GM21529 (cell line): ENCODE measurements at regions not wholly inside any gene's neighbourhood (a gene's known extent, or its start where the extent isn't known, plus 50 kb on each side); places are given as distances from the start of the nearest gene placed in this dataset.

Experiments
- ATAC-seq: cut with Tn5 transposase; IDR thresholded peaks from one replicate; pipeline ENCODE4 v1.9.1; 2021; ENCODE audit not compliant: unreplicated experiment

- ATAC-seq: no peak
Observed at GRCh38 chr4:148828291-148828690, 386.1 kb upstream of the NR3C2 start.

GRCh38 chr4:148827781-148828180, 385.6 kb upstream of the NR3C2 start:
- no peak for ATAC-seq

DNA sequence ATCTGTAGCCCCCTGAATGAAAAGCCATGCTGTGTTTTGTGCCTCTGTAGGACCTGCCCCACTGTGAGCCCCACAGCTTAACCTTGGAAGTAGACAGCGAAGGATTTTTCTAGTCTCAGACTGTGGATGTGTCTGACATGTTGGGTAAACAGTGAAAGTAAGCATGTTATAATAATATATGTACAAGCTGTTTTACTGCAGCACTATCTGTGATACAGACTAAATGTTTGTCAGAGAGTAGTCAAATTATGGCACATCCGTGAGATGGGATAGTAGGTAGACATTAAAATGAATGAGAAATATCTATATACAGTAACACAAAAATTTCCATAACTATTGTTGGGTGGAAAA, 381.2 kb upstream of the NR3C2 start:
- no peak for ATAC-seq

- no peak for ATAC-seq
Observed at GRCh38 chr4:148822572-148823418, 380.6 kb upstream of the NR3C2 start.

DNA sequence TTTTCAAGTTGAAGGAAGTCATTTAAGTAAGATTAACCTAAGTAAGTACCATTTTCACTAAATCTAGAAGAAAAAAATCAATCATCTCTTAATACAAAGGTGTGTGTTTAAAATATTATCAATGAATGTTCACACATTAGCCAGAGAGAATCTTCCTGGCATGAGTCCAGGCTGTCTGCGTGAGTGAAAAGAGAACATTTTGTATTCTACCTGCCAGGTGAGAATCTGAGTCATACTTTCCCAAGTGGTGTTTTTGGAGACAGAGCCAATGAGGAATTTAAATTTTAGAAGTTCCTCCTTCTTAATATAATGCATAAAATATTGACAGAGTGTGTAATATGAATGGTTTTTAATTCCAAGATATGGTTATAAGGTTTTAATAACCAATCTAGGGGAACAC, 371.8 kb upstream of the NR3C2 start:
- ATAC-seq: no peak

- no peak for ATAC-seq
Observed at GRCh38 chr4:148813289-148813688, 371.1 kb upstream of the NR3C2 start.

GRCh38 chr4:148812101-148812500, 369.9 kb upstream of the NR3C2 start:
- ATAC-seq: no peak

- ATAC-seq: no peak
Observed at GRCh38 chr4:148810461-148810860, 368.2 kb upstream of the NR3C2 start.

DNA sequence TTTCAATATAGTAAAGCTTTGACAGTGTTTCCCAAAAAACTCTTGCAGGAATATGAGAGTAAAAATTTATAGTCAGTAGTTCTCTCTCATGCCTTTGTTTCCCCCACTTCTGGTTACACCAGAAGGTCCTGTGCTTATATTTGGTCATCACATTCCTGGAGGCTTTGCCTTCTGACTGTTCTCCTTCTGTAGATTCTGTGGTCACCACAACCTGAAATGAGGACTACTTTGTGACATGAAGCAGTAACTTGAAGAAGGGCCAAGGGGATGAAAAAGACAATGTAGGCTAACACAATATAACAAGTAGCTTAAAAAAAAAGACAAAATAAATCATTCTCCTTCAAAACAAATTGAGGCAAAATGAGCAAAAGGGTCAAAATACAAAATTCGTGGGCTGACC, 366.2 kb upstream of the NR3C2 start:
- ATAC-seq: no peak

- no peak for ATAC-seq
Observed at GRCh38 chr4:148800940-148801339, 358.7 kb upstream of the NR3C2 start.

DNA sequence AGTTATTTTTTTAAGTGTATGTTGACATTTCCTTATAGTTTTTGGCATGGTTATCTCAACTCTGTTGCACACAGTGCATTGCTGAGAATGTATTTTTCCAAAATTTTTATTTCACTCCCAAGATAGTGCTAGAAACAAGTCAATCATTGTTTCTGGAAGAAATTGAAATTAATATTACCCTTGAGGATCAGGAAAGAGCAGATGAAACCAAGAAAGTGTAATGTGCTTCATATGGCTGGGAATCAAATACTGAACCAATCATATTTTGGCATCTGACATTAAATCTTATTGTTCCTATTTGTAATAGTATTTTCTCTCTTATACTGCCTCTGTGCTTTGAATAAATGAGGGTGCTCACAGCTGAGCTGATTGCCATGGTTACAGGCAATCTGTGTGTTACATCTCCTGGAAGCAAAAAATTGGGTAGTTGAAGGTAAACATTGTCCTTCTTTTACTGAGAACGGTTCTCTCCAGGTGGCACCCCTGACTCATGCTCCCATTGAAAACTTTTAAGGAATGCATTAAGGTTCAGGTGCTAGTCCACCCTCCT, 358.2 kb upstream of the NR3C2 start:
- no peak for ATAC-seq

DNA sequence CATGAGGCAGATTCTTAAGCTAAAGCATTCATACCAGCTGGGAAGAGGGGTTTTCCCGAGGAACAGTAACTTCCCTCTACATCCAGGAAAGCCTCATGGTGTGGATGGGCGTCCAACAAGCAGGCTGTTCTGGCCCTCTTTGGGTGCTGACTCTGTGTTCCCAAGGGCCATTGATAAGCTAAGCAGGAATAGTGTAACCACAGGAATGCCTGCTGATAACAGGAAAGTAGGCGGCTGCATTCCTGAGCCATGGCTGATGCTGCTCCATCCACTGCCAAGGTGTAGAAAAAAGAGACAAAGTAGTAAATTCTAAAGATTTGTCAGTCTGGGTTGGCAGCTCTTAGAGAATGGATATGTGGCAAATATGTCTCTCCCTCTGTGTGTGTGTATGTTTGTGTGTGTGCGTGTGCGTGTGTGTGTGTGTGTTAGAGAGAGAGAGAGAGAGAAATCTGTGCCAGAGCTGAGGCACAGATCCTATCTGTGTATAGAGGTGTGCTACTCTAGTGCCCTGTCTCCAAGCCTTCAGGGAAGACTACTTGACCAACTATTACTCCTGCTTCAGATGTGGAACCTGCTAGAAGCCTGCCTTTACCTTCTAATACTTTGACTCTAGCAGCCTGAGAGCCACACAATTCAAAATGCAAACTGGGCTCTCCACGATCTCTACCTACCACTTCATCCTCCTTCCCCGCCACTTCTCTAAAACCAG, 353.1 kb upstream of the NR3C2 start:
- no peak for ATAC-seq

- no peak for ATAC-seq
Observed at GRCh38 chr4:148793221-148793620, 351.0 kb upstream of the NR3C2 start.

- ATAC-seq: no peak
Observed at GRCh38 chr4:148790691-148791090, 348.5 kb upstream of the NR3C2 start.

DNA sequence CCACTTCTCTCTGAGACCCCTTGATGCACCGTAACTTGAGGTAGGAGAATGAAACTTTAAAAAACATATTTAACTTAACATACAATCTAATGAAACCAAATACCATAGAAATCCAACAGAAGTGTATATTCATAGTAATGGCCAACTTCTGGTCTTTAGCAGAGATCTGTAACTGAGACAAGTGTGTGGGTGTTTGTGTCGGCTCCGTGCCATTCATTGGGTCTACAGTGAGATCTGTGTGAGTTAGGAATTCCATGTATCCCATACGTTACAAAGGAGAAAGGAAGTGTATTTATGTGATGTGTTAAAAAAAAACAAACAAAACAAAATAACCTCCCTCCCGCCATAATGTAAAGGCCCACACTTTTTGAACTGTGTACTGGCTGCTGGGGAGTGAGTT, 348.0 kb upstream of the NR3C2 start:
- ATAC-seq: no peak

DNA sequence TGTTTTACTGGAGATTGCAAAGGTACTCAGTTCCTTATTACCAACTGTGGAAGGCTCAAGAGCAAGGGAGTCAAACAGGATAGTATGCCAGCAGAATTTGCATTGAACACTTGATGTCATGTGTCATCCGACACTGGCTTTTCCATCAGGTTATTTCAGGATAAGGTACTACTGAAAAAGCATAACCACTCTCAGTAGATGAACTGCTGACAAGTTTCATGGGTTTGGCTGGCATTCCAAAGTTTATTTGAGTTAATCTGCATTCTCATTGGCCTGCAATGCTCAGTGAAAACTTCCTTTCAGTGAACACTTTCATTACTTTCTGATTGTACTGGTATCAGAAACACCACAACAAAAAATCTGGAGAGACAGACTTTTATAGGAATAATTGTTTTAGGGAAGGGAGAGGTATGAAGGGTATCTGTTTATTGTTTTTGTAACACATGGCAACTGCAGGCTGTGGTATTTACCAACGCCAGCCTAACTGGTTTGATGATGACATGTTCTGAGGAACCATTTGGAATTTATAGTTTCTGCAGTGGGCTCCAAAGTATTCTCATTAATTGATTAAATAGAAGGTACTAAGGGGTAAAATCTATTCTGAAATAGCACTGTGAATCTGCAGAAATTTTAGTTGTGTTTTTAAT, 345.7 kb upstream of the NR3C2 start:
- ATAC-seq: no peak

GRCh38 chr4:148787285-148787684, 345.1 kb upstream of the NR3C2 start:
- no peak for ATAC-seq

- ATAC-seq: no peak
Observed at GRCh38 chr4:148786699-148787098, 344.5 kb upstream of the NR3C2 start.

DNA sequence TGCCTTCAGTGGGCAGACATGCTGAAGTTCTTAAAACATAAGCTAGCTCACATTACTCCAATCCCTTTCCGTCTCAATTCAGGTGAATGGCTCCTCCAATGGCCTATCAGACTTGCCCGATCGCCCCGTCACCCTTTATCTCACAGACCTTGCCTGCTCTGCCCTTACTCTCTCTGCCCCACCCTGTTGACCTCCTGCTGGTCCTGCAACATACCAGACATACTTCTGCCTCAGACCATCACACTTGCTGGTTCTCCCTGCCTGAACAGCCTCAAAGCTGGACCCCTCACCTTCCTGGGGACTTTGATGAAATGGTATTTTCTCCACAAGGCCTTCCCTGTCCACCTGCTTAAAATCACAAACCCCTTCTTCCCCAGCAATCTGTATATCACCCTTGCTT, 340.1 kb upstream of the NR3C2 start:
- no peak for ATAC-seq

DNA sequence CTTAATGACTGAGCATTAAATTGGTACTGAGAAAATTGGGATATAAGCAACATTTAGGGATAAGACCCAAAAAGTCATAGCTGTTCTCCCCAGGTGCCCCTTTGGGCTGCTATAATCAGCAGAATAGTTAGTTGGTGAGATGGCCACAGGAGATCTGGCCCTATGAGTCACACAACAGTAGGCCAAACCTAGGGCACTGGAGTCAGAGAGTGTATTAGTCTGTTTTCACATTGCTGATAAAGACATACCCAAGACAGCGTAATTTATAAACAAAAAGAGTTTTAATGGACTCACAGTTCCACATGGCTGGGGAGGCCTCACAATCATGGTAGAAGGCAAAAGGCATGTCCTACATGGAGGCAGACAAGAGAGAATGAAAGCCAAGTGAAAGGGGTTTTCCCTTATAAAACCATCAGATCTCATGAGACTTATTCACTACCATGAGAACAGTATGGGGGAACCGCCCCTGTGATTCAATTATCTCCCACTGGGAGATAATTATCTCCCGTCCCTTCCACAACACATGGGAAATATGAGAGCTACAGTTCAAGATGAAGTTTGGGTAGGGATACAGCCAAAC, 338.3 kb upstream of the NR3C2 start:
- ATAC-seq: no peak

DNA sequence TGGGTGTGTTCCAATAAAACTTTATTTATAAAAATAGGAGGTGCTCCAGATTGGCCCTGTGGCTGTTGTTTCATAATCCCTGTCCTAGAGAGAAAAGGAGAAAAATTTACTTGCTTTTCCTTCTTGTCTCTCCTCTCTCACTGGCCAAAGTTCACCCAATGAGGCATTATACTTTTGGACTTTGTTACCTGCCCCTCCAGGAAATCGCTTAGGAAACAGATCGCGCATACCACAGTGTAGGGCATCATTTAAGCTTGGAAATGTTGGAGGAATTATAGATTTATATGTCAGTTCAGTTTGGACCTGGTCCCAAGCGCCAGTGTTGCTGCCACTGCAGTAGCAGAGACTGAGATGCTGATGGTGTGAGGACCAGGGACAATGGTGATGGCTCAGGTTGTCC, 337.6 kb upstream of the NR3C2 start:
- ATAC-seq: no peak
